Right lobe of liver (tissue), 6 donors: ENCODE measurements at regions not wholly inside any gene's neighbourhood (a gene's known extent, or its start where the extent isn't known, plus 50 kb on each side); places are given as distances from the start of the nearest gene placed in this dataset.

Experiments used
- ATAC-seq, 4 donors: fragments of 200-7000 bp; cut with Tn5 transposase; one replicate each; pipeline ENCODE4 v1.9.1; 2020; ENCODE audit warnings: mild to moderate bottlenecking in 4 of 4, moderate library complexity in 4 of 4
- DNase-seq, 3 donors: peaks; one replicate each; pipeline ENCODE4 v3.0.0-alpha.2; 2020
- H3K27ac ChIP-seq, 3 donors: fragments of 200-600 bp; one replicate each; pipeline ENCODE4 v1.8.0; 2022
- H3K27me3 ChIP-seq, 2 donors: fragments of 200-600 bp; one replicate each; pipeline ENCODE4 v1.8.0; 2022
- H3K36me3 ChIP-seq, 4 donors: fragments of 200-600 bp; sonication (generic) in 1 of 4; one replicate each; pipeline versions ENCODE4 v1.5.1 to v1.8.0; 2017 to 2022; ENCODE audit warnings: control low read depth in 1 of 4
- H3K4me1 ChIP-seq, 4 donors: fragments of 200-600 bp; sonication (generic) in 1 of 4; one replicate each; pipeline versions ENCODE4 v1.5.1 to v1.8.0; 2017 to 2022; ENCODE audit warnings: control low read depth in 1 of 4
- H3K4me3 ChIP-seq, 3 donors: fragments of 200-600 bp; one replicate each; pipeline ENCODE4 v1.8.0; 2022
- H3K9me3 ChIP-seq, 4 donors: fragments of 200-600 bp; sonication (generic) in 1 of 4; one replicate each; pipeline versions ENCODE4 v1.5.1 to v1.8.0; 2017 to 2022; ENCODE audit warnings: control low read depth in 1 of 4
- POLR2A ChIP-seq: fragments of 450-650 bp; IDR thresholded peaks from one replicate; pipeline ENCODE4 v1.6.1; 2017; ENCODE audit warnings: antibody characterized with exemption, mild to moderate bottlenecking
- WGBS: methylation state at CpG from one replicate; pipeline ENCODE4 v1.1.6; 2018; ENCODE audit warnings: low coverage, low lambda C conversion rate; ENCODE audit not compliant: insufficient coverage; ENCODE audit errors: missing lambda C conversion rate; 5-methylcytosine and 5-hydroxymethylcytosine counted together
- intact Hi-C, 2 donors: fragments of 100-400 bp; cut with DNase I; formaldehyde crosslinking; loops; one replicate each; pipeline versions ENCODE4 v1.11.2 to v1.14.1; 2022
- TF ChIP-seq, protein P1 (sequence below), 4 donors: fragments of 200-600 bp in 3 of 4; fragments of 450-650 bp in 1 of 4; IDR thresholded peaks; one replicate each; pipeline versions ENCODE4 v1.5.1 to v1.8.0; 2016 to 2022; ENCODE audit warnings: antibody characterized with exemption in 4 of 4, mild to moderate bottlenecking in 2 of 4
- donor health status: DM: no; HTN: yes; CAD: no.
- donor health status: DM: no; HTN: no; CAD: no.
- donor health status: DM: no; HTN: no; CAD: no.
- donor health status: DM: no; HTN: yes; CAD: no.
- donor health status: DM: no; HTN: yes; CAD: no.

- Histone ChIP-seq H3K4me1 (no peaks in the 10 kb centered on the region), H3K27ac (no peak overlapping the region), H3K27me3 (no peaks in the 10 kb centered on the region), H3K9me3 (no peaks in the 10 kb centered on the region), H3K36me3 (no peaks in the 10 kb centered on the region), H3K4me3 (no peak overlapping the region)
- intact Hi-C loops: no loop called here
- no peak for TF ChIP-seq POLR2A
- TF ChIP-seq, protein P1, sequence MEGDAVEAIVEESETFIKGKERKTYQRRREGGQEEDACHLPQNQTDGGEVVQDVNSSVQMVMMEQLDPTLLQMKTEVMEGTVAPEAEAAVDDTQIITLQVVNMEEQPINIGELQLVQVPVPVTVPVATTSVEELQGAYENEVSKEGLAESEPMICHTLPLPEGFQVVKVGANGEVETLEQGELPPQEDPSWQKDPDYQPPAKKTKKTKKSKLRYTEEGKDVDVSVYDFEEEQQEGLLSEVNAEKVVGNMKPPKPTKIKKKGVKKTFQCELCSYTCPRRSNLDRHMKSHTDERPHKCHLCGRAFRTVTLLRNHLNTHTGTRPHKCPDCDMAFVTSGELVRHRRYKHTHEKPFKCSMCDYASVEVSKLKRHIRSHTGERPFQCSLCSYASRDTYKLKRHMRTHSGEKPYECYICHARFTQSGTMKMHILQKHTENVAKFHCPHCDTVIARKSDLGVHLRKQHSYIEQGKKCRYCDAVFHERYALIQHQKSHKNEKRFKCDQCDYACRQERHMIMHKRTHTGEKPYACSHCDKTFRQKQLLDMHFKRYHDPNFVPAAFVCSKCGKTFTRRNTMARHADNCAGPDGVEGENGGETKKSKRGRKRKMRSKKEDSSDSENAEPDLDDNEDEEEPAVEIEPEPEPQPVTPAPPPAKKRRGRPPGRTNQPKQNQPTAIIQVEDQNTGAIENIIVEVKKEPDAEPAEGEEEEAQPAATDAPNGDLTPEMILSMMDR (IDR thresholded peaks at IDR 0.05): no peak
- DNase-seq (no peak), ATAC-seq (no peak)
- 56% methylated on average over 2 of the region's 4 CpGs for WGBS
Observed at GRCh38 chr5:3262451-3262850, 333.2 kb upstream of the IRX1 start.

DNA sequence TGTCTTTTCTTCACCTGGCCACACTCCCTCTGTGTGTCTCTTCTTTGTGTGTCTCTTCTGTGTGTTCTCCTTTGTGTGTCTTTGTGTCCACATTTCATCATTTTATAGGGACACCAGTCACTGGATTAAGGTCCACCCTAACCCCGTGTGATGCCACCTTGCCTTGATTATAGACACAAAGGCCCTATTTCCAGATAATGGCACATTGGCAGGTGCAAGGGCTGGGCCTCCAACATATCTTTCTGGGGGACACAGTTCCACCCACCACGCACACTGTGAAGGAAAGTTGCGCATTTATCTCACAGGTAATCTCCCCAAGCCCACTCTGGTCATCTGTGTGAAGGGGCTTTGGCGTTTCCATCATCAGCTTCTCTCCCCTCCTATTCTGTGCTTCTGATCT lies 334.6 kb upstream of the IRX1 start:
- intact Hi-C loops: no loop called here
- no peak for ATAC-seq
- TF ChIP-seq, protein P1 (IDR thresholded peaks at IDR 0.05): no peak
- TF ChIP-seq POLR2A: no peak
- H3K27me3 ChIP-seq: no peaks in the 10 kb centered on the region
- no peaks in the 10 kb centered on the region for H3K4me1 ChIP-seq
- H3K9me3 ChIP-seq: no peaks in the 10 kb centered on the region
- no peak for DNase-seq
- H3K4me3 ChIP-seq: no peak overlapping the region
- H3K36me3 ChIP-seq: no peaks in the 10 kb centered on the region
- H3K27ac ChIP-seq: no peak overlapping the region
- 44% methylated on average over 4 of the region's 4 CpGs for WGBS

DNA sequence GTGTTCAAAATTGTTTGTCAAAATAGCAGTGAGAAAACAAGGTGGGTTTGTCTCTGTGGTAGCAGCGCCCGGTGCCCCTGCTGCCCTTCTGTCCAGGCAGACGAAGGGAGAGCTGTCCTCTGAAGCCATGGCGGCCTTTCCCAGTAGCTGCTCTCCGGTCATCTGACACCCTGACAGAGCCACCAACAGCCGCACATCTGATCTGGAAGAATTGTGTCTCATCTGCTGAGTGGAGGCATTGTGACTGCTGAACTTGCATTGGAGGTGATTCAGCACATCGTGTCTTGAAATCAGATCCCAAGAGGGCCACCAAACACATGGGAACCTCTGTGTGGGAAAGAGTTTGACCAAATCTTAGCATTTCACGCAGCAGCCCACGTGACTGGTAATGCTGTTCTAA lies 337.6 kb upstream of the IRX1 start:
- Histone ChIP-seq H3K36me3 (no peaks in the 10 kb centered on the region), H3K4me1 (no peaks in the 10 kb centered on the region), H3K27me3 (no peaks in the 10 kb centered on the region), H3K9me3 (no peaks in the 10 kb centered on the region), H3K4me3 (no peak overlapping the region), H3K27ac (no peak overlapping the region)
- DNase-seq: no peak
- no peak for ATAC-seq
- TF ChIP-seq, protein P1 (IDR thresholded peaks at IDR 0.05): no peak
- no peak for TF ChIP-seq POLR2A
- intact Hi-C loops: no loop called here
- 53% methylated on average over 6 of the region's 9 CpGs for WGBS

- H3K36me3 ChIP-seq: no peaks in the 10 kb centered on the region
- no peak overlapping the region for H3K4me3 ChIP-seq
- no peaks in the 10 kb centered on the region for H3K9me3 ChIP-seq
- DNase-seq (no peak), ATAC-seq (no peak)
- H3K27me3 ChIP-seq: no peaks in the 10 kb centered on the region
- 42% methylated on average over 1 of the region's 1 CpG for WGBS
- intact Hi-C loops: no loop called here
- no peaks in the 10 kb centered on the region for H3K4me1 ChIP-seq
- TF ChIP-seq, protein P1 (IDR thresholded peaks at IDR 0.05): no peak
- no peak for TF ChIP-seq POLR2A
- no peak overlapping the region for H3K27ac ChIP-seq
Observed at GRCh38 chr5:3252235-3252634, 343.4 kb upstream of the IRX1 start.

DNA sequence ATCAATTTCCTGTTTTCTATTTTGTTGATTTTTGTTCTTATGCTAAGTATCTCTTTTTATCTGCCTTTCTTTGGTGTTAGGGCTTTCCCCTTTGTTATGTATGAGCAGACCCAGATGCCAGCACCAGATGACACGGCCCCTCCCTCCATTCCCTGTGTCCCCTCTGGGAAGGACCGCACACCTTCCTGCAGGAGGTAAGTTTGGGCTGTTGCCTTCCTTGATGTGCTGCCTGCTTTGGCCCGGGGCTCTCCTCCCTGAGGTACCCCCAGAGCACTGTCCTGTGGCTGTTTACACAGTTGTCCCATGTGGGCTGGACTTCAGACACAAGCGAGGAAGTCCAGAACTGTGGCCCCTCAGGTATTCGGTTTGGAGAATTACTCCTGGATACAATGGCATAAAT lies 343.8 kb upstream of the IRX1 start:
- TF ChIP-seq POLR2A: no peak
- TF ChIP-seq, protein P1 (IDR thresholded peaks at IDR 0.05): no peak
- DNase-seq: no peak
- intact Hi-C loops: no loop called here
- Histone ChIP-seq H3K27me3 (no peaks in the 10 kb centered on the region), H3K27ac (no peak overlapping the region), H3K9me3 (no peaks in the 10 kb centered on the region), H3K36me3 (no peaks in the 10 kb centered on the region), H3K4me3 (no peak overlapping the region), H3K4me1 (no peaks in the 10 kb centered on the region)
- 11% methylated on average over 4 of the region's 5 CpGs for WGBS
- no peak for ATAC-seq
